Astrocyte of the spinal cord (primary cell): ENCODE measurements at regions not wholly inside any gene's neighbourhood (a gene's known extent, or its start where the extent isn't known, plus 50 kb on each side); places are given as distances from the start of the nearest gene placed in this dataset.

Experiments used
- DNase-seq: peaks from one replicate; pipeline ENCODE4 v3.0.0; 2011; ENCODE audit warnings: low read depth, low spot score
- H3K4me3 ChIP-seq: 2 replicates; pipeline ENCODE4 v1.5.1; 2011; ENCODE audit warnings: low read depth, mild to moderate bottlenecking, low read length, moderate library complexity
- CTCF ChIP-seq: IDR thresholded peaks from 2 replicates; pipeline ENCODE4 v1.5.1; 2012; ENCODE audit warnings: low read depth, mild to moderate bottlenecking, low read length, inconsistent platforms
- in situ Hi-C: cut with HindIII; loops from 2 replicates; pipeline ENCODE4 v1.10.0; 2017; ENCODE audit warnings: low sequenced_read_pairs

- no peak for TF ChIP-seq CTCF
- in situ Hi-C loops: no loop called here
- no peak overlapping the region for H3K4me3 ChIP-seq
- no peak for DNase-seq
Measured at GRCh38 chr2:138116456-138116855, 152.2 kb downstream of the HNMT start.

GRCh38 chr2:138121666-138122661 lies 157.7 kb downstream of the HNMT start:
- no peak overlapping the region for H3K4me3 ChIP-seq
- in situ Hi-C loops: no loop called here
- no peak for TF ChIP-seq CTCF

GRCh38 chr2:138122891-138123290 lies 158.6 kb downstream of the HNMT start:
- DNase-seq: no peak
- H3K4me3 ChIP-seq: no peak overlapping the region
- no peak for TF ChIP-seq CTCF
- in situ Hi-C loops: no loop called here

More at GRCh38 chr2:138121666-138122661, 157.7 kb downstream of the HNMT start:
- no peak for DNase-seq

- DNase-seq: no peak
- in situ Hi-C loops: no loop called here
- no peak for TF ChIP-seq CTCF
- H3K4me3 ChIP-seq: no peak overlapping the region
Measured at GRCh38 chr2:138123741-138124140, 159.5 kb downstream of the HNMT start.

GRCh38 chr2:138124521-138124920 lies 160.2 kb downstream of the HNMT start:
- DNase-seq: no peak
- TF ChIP-seq CTCF: no peak
- H3K4me3 ChIP-seq: no peak overlapping the region
- in situ Hi-C loops: no loop called here

- TF ChIP-seq CTCF: no peak
- no peak overlapping the region for H3K4me3 ChIP-seq
- no peak for DNase-seq
- in situ Hi-C loops: no loop called here
Measured at GRCh38 chr2:138125306-138126288, 161.3 kb downstream of the HNMT start.
